Fibroblast of lung (primary cell): ENCODE measurements at regions not wholly inside any gene's neighbourhood (a gene's known extent, or its start where the extent isn't known, plus 50 kb on each side); places are given as distances from the start of the nearest gene placed in this dataset.

Experiments
- CTCF ChIP-seq, 2 donors: IDR thresholded peaks in 1 of 2; conservative IDR thresholded peaks in 1 of 2; 1 replicate in 1 of 2; 2 replicates in 1 of 2; pipeline ENCODE4 v1.5.1; 2011 to 2012; ENCODE audit warnings: low read length in 2 of 2, control low read depth in 1 of 2, inconsistent platforms in 1 of 2, low read depth in 1 of 2, mild to moderate bottlenecking in 1 of 2
- EZH2 ChIP-seq: IDR thresholded peaks from 2 replicates; pipeline ENCODE4 v1.5.1; 2012; ENCODE audit warnings: low read length, control low read depth, mild to moderate bottlenecking; ENCODE audit errors: missing control alignments

GRCh38 chr9:89974582-89974981, 369.8 kb downstream of the GADD45G start:
- TF ChIP-seq CTCF (conservative IDR thresholded peaks at IDR 0.05 in 1 of 2, IDR thresholded peaks at IDR 0.05 in 1 of 2; ENCODE audit: low read depth in 1 of 2, low read length in 2 of 2) (no peak), EZH2 (no peak)
